Esophagus muscularis mucosa (tissue), 4 donors: ENCODE measurements at regions not wholly inside any gene's neighbourhood (a gene's known extent, or its start where the extent isn't known, plus 50 kb on each side); places are given as distances from the start of the nearest gene placed in this dataset.

ENCODE experiments used
- DNase-seq: peaks from one replicate; pipeline ENCODE4 v3.0.0-alpha.2; 2017; ENCODE audit errors: extremely low spot score
- H3K27ac ChIP-seq, 4 donors: fragments of 200-600 bp; sonication (generic); replicated peaks in 1 of 4; 1 replicate in 3 of 4; 2 replicates in 1 of 4; pipeline ENCODE4 v1.5.1; 2016 to 2019; ENCODE audit warnings: mild to moderate bottlenecking in 1 of 4
- H3K27me3 ChIP-seq, 4 donors: fragments of 200-600 bp; sonication (generic); one replicate each; pipeline versions ENCODE4 v1.5.1 to v1.6.0; 2016 to 2019
- H3K36me3 ChIP-seq, 4 donors: fragments of 200-600 bp; sonication (generic); one replicate each; pipeline ENCODE4 v1.5.1; 2016 to 2019
- H3K4me1 ChIP-seq, 4 donors: fragments of 200-600 bp; sonication (generic); one replicate each; pipeline ENCODE4 v1.5.1; 2016 to 2019
- H3K4me3 ChIP-seq, 4 donors: fragments of 200-600 bp; sonication (generic); 1 replicate in 2 of 4; 2 replicates in 2 of 4; pipeline ENCODE4 v1.5.1; 2016 to 2019; ENCODE audit warnings: mild to moderate bottlenecking in 4 of 4, moderate library complexity in 1 of 4
- H3K9me3 ChIP-seq, 4 donors: fragments of 200-600 bp; sonication (generic); 1 replicate in 3 of 4; 2 replicates in 1 of 4; pipeline ENCODE4 v1.5.1; 2016 to 2019
- EP300 ChIP-seq: sonication (generic); formaldehyde crosslinking; IDR thresholded peaks from one replicate; pipeline ENCODE4 v1.6.1; 2017; ENCODE audit warnings: antibody characterized with exemption
- POLR2A ChIP-seq: fragments of 450-650 bp; IDR thresholded peaks from one replicate; pipeline ENCODE4 v1.6.1; 2017; ENCODE audit warnings: antibody characterized with exemption, moderate library complexity, mild to moderate bottlenecking, low read depth
- POLR2AphosphoS5 ChIP-seq, 2 donors: sonication (generic); formaldehyde crosslinking; IDR thresholded peaks; one replicate each; pipeline ENCODE4 v1.6.1; 2017; ENCODE audit warnings: antibody characterized with exemption in 2 of 2
- WGBS: methylation state at CpG from one replicate; pipeline ENCODE4 v1.1.5; 2018; 5-methylcytosine and 5-hydroxymethylcytosine counted together
- intact Hi-C: fragments of 100-400 bp; cut with DNase I; formaldehyde crosslinking; loops from one replicate; pipeline ENCODE4 v1.15.1; 2023
- TF ChIP-seq, protein P1 (sequence below), 3 experiments: fragments of 200-600 bp in 2 of 3; fragments of 450-650 bp in 1 of 3; sonication (generic) in 2 of 3; IDR thresholded peaks; one replicate each; pipeline ENCODE4 v1.5.1; 2017 to 2019; ENCODE audit warnings: antibody characterized with exemption in 3 of 3, mild to moderate bottlenecking in 2 of 3, moderate library complexity in 1 of 3

DNA sequence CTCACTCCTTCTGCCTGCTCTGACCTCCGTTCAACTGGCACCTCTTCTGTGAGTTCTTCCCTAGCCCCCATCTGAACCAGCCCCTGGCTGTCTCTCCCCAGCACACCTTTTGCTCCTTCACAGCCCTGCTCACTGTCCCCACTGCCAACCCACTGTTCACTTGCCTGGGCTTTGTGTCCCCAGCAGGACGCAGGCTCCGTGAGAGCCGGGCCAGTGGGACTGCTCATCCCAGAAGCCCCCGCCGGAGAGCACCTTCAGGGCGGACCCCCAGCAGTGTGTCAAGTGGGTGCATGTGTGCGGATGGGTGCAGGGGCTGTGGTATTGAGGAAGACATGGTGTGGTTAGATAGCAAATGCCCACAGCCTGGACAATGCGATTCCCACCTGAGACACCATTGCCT lies 148.4 kb upstream of the RNF32 start:
- no peak overlapping the region for H3K27ac ChIP-seq
- no peaks in the 10 kb centered on the region for H3K36me3 ChIP-seq
- peaks cover 0 to 27% (median 0%) of the 10 kb centered on the region in 4 donors for H3K27me3 ChIP-seq
- intact Hi-C loops, result no loop called here
- H3K4me1 ChIP-seq, result no peaks in the 10 kb centered on the region
- no peak overlapping the region for H3K4me3 ChIP-seq
- TF ChIP-seq, protein P1, sequence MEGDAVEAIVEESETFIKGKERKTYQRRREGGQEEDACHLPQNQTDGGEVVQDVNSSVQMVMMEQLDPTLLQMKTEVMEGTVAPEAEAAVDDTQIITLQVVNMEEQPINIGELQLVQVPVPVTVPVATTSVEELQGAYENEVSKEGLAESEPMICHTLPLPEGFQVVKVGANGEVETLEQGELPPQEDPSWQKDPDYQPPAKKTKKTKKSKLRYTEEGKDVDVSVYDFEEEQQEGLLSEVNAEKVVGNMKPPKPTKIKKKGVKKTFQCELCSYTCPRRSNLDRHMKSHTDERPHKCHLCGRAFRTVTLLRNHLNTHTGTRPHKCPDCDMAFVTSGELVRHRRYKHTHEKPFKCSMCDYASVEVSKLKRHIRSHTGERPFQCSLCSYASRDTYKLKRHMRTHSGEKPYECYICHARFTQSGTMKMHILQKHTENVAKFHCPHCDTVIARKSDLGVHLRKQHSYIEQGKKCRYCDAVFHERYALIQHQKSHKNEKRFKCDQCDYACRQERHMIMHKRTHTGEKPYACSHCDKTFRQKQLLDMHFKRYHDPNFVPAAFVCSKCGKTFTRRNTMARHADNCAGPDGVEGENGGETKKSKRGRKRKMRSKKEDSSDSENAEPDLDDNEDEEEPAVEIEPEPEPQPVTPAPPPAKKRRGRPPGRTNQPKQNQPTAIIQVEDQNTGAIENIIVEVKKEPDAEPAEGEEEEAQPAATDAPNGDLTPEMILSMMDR (IDR thresholded peaks at IDR 0.05), result no peak
- TF ChIP-seq EP300 (no peak), POLR2AphosphoS5 (IDR thresholded peaks at IDR 0.05) (no peak), POLR2A (no peak)
- WGBS, result 87% methylated on average over 9 of the region's 9 CpGs
- no peaks in the 10 kb centered on the region for H3K9me3 ChIP-seq
- DNase-seq, result peak; percentile 77

DNA sequence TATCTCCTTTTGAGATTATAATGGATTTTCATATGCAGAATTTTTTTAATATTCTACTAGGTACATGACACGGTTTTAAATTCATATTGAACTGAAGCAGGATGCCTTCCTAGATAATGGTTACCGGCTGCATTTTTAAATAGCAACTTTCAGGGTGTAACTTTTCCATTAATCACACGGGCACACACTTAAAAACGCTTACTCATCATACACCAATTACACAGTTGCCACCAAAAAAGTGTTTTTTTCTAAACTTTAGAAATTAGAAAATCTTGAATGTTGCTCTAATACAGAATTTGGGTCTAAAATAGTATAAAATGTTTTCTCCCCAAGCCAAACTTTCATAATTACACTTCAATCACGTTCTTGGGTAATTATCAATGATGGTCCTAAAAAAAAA lies 149.1 kb upstream of the RNF32 start:
- H3K4me1 ChIP-seq, result no peaks in the 10 kb centered on the region
- intact Hi-C loops, result no loop called here
- H3K27ac ChIP-seq, result no peak overlapping the region
- no peaks in the 10 kb centered on the region for H3K36me3 ChIP-seq
- TF ChIP-seq EP300, result no peak
- TF ChIP-seq, protein P1 (IDR thresholded peaks at IDR 0.05), result no peak
- no peak for TF ChIP-seq POLR2A
- TF ChIP-seq POLR2AphosphoS5 (IDR thresholded peaks at IDR 0.05), result no peak
- H3K9me3 ChIP-seq, result no peaks in the 10 kb centered on the region
- DNase-seq, result no peak
- WGBS, result 50% methylated on average over 5 of the region's 5 CpGs
- no peak overlapping the region for H3K4me3 ChIP-seq
- peaks cover 0 to 27% (median 0%) of the 10 kb centered on the region in 4 donors for H3K27me3 ChIP-seq

DNA sequence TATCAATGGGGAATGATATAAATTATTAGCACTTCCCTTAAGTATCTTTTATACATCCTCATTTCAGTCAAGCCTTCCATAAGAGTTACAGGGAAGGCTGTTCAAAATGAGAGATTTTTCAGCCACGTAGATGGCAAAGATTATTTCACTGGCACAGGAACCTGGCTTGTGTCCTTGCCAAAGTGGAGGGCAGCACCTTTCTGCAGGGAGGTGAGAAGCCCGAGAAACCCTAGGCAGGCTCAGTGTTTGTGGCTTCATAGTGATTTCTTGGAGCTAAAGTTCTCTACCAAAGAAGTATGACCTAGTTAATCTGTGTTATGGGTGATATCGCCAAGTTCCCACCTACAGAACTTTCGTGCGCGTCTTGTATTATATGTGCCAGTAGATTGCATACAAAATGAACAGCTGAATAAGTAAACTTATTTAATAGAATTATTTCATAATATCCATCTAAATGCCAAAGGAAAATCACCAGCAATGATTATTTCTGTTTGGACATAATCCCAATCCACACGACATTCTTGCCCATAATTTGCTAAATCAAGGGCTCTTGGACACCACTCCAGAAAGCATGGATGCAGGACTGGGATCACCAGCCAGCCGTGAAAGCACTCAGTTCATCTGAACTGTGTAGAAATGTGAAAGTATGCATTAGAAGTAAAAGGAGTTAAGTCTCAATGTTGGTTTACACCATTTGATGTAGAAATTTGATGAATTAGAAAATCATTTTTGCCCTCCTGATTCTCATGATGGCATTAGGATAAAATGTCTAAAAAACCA lies 150.4 kb upstream of the RNF32 start:
- Histone ChIP-seq H3K4me1 (no peaks in the 10 kb centered on the region), H3K27ac (no peak overlapping the region), H3K27me3 (peaks cover 0 to 22% (median 0%) of the 10 kb centered on the region in 4 donors), H3K36me3 (no peaks in the 10 kb centered on the region), H3K4me3 (no peak overlapping the region), H3K9me3 (no peaks in the 10 kb centered on the region)
- TF ChIP-seq EP300 (no peak), POLR2AphosphoS5 (IDR thresholded peaks at IDR 0.05) (no peak), POLR2A (no peak)
- TF ChIP-seq, protein P1 (IDR thresholded peaks at IDR 0.05), result no peak
- intact Hi-C loops, result no loop called here
- no peak for DNase-seq
- 88% methylated on average over 8 of the region's 8 CpGs for WGBS

DNA sequence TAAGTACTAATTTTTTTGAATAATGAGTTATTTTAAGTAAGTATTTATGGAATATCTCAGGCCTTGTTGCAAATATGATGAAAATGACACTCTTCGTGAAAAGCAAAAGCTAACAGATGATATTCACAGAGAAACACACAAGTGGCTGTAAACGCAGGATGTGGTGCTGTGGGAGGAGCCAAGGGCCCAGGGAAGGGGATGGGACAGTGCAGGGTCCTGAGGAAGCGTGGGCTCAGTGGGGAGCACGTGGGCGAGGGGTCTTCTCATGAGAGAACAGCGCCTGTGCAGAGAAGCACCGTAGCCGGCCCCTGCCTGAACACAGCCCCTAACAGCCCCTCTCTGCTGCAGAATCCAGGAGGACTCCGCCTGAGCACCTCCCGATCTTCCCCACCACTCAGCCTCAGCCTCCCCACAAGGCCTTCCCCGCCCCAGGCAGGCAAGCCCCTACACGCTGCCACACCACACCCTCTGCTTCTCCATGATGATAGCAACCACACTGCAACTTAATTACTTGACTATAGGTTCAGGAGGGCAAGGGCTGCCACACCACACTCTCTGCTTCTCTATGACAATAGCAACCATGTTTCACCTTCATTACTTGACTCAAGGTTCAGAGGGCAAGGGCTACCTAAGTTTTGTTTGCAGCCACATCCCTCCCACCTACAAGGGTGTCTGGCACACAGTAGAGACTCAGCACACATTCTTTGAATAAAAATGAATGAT lies 152.6 kb upstream of the RNF32 start:
- TF ChIP-seq, protein P1 (IDR thresholded peaks at IDR 0.05), result no peak
- TF ChIP-seq POLR2A, result no peak
- TF ChIP-seq POLR2AphosphoS5 (IDR thresholded peaks at IDR 0.05), result no peak
- TF ChIP-seq EP300, result no peak
- no peaks in the 10 kb centered on the region for H3K36me3 ChIP-seq
- no peaks in the 10 kb centered on the region for H3K4me1 ChIP-seq
- H3K27ac ChIP-seq, result no peak overlapping the region
- no peak for DNase-seq
- H3K9me3 ChIP-seq, result no peaks in the 10 kb centered on the region
- H3K4me3 ChIP-seq, result no peak overlapping the region
- peaks cover 0 to 14% (median 0%) of the 10 kb centered on the region in 4 donors for H3K27me3 ChIP-seq
- WGBS, result 77% methylated on average over 9 of the region's 12 CpGs
- intact Hi-C loops, result no loop called here
